Hematopoietic multipotent progenitor cell treated with erythropoietin and hydrocortisone succinate and interleukin-3 and kit ligand, for 6 days (in vitro differentiated cells): ENCODE measurements at regions not wholly inside any gene's neighbourhood (a gene's known extent, or its start where the extent isn't known, plus 50 kb on each side); places are given as distances from the start of the nearest gene placed in this dataset.

Experiments
- DNase-seq: peaks from one replicate; pipeline ENCODE4 v3.0.0-alpha.2; 2015

GRCh38 chr22:19574247-19574646, 50.0 kb upstream of the CLDN5 start:
- no peak for DNase-seq

GRCh38 chr22:19576460-19577421, 52.5 kb upstream of the CLDN5 start:
- peak; percentile 48 for DNase-seq

- DNase-seq = no peak
Measured at GRCh38 chr22:19577422-19577966, 53.3 kb upstream of the CLDN5 start.

GRCh38 chr22:19578180-19579004, 54.2 kb upstream of the CLDN5 start:
- peak; percentile 65 for DNase-seq

GRCh38 chr22:19579115-19579811, 55.1 kb upstream of the CLDN5 start:
- no peak for DNase-seq

GRCh38 chr22:19579880-19580279, 55.7 kb upstream of the CLDN5 start:
- no peak for DNase-seq

- no peak for DNase-seq
Measured at GRCh38 chr22:19580291-19580890, 56.2 kb upstream of the CLDN5 start.

GRCh38 chr22:19582033-19582693, 58.0 kb upstream of the CLDN5 start:
- DNase-seq = no peak

GRCh38 chr22:19586922-19587684, 62.9 kb upstream of the CLDN5 start:
- no peak for DNase-seq

- DNase-seq = no peak
Measured at GRCh38 chr22:19590696-19591095, 66.5 kb upstream of the CLDN5 start.

GRCh38 chr22:19591568-19591967, 67.4 kb upstream of the CLDN5 start:
- DNase-seq = no peak

- DNase-seq = no peak
Measured at GRCh38 chr22:19592464-19592863, 68.3 kb upstream of the CLDN5 start.

GRCh38 chr22:19593991-19594569, 69.9 kb upstream of the CLDN5 start:
- no peak for DNase-seq

- no peak for DNase-seq
Measured at GRCh38 chr22:19595532-19595931, 71.3 kb upstream of the CLDN5 start.

GRCh38 chr22:19596680-19597398, 72.6 kb upstream of the CLDN5 start:
- no peak for DNase-seq

- DNase-seq = no peak
Measured at GRCh38 chr22:19597399-19597735, 73.2 kb upstream of the CLDN5 start.

GRCh38 chr22:19598054-19598855, 74.0 kb upstream of the CLDN5 start:
- peak; percentile 66 for DNase-seq

GRCh38 chr22:19599004-19599403, 74.8 kb upstream of the CLDN5 start:
- no peak for DNase-seq

GRCh38 chr22:19599626-19600243, 75.5 kb upstream of the CLDN5 start:
- DNase-seq = no peak
